ENCODE measurements at regions not wholly inside any gene's neighbourhood (a gene's known extent, or its start where the extent isn't known, plus 50 kb on each side); places are given as distances from the start of the nearest gene placed in this dataset.

DNA sequence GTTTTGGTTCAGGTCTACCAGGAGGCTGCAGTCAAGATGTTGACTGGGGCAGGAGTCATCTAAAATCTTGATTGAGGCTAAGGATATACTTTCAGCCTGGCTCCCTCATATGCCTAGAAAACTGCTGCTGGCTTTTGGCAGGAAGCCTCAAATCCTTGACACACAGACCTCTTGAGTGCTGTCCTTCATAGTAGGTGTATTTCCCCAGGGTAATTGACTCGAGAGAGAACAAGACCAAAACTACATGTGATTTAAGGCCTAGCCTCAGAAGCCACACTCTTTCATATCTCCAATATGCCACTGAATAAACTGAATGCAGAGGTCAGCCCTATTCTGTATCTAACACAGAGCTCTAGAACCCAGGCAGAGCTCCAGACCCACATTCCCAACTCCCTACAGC, 402.3 kb upstream of the ADAMTS16 start:
- TF ChIP-seq, protein P1, sequence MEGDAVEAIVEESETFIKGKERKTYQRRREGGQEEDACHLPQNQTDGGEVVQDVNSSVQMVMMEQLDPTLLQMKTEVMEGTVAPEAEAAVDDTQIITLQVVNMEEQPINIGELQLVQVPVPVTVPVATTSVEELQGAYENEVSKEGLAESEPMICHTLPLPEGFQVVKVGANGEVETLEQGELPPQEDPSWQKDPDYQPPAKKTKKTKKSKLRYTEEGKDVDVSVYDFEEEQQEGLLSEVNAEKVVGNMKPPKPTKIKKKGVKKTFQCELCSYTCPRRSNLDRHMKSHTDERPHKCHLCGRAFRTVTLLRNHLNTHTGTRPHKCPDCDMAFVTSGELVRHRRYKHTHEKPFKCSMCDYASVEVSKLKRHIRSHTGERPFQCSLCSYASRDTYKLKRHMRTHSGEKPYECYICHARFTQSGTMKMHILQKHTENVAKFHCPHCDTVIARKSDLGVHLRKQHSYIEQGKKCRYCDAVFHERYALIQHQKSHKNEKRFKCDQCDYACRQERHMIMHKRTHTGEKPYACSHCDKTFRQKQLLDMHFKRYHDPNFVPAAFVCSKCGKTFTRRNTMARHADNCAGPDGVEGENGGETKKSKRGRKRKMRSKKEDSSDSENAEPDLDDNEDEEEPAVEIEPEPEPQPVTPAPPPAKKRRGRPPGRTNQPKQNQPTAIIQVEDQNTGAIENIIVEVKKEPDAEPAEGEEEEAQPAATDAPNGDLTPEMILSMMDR (IDR thresholded peaks at IDR 0.05): no peak
- TF ChIP-seq POLR2A (IDR thresholded peaks at IDR 0.05): no peak
- TF ChIP-seq POLR2AphosphoS5 (IDR thresholded peaks at IDR 0.05): no peak
- no peak for TF ChIP-seq EP300 (IDR thresholded peaks at IDR 0.05)
